ENCODE measurements at regions not wholly inside any gene's neighbourhood (a gene's known extent, or its start where the extent isn't known, plus 50 kb on each side); places are given as distances from the start of the nearest gene placed in this dataset.

GRCh38 chr9:526904-527591 is 312.4 kb downstream of the DOCK8 start:
- Histone ChIP-seq H3K9me3 (ENCODE audit: insufficient read depth, low read depth, low read length) (no peaks in the 10 kb centered on the region), H3K4me1 (ENCODE audit: insufficient read depth, low read length, poor library complexity, severe bottlenecking) (no peaks in the 10 kb centered on the region), H3K79me2 (ENCODE audit: insufficient read depth, low read length) (no peaks in the 10 kb centered on the region), H4K20me1 (ENCODE audit: insufficient read depth, low read length, poor library complexity, severe bottlenecking) (no peaks in the 10 kb centered on the region), H3K4me2 (ENCODE audit: low read depth, low read length, poor library complexity, severe bottlenecking) (no peak overlapping the region), H3K9me2 (replicated peaks; ENCODE audit: low read depth, low read length) (no peaks in the 10 kb centered on the region), H3K4me3 (ENCODE audit: low read length, poor library complexity, severe bottlenecking) (no peak overlapping the region), H3K9ac (ENCODE audit: low read depth, low read length, poor library complexity, severe bottlenecking) (no peak overlapping the region), H2AFZ (ENCODE audit: low read length) (no peak overlapping the region), H3K27me3 (ENCODE audit: insufficient read depth, low read length, poor library complexity, severe bottlenecking) (no peaks in the 10 kb centered on the region), H3F3A (ENCODE audit: low read depth) (no peaks in the 10 kb centered on the region), H3K36me3 (ENCODE audit: insufficient read depth, low read length) (no peaks in the 10 kb centered on the region)
- TF ChIP-seq EZH2phosphoT487 (IDR thresholded peaks at IDR 0.05; ENCODE audit: borderline replicate concordance) (no peak), CTCF (conservative IDR thresholded peaks at IDR 0.05; ENCODE audit: low read length) (no peak)

DNA sequence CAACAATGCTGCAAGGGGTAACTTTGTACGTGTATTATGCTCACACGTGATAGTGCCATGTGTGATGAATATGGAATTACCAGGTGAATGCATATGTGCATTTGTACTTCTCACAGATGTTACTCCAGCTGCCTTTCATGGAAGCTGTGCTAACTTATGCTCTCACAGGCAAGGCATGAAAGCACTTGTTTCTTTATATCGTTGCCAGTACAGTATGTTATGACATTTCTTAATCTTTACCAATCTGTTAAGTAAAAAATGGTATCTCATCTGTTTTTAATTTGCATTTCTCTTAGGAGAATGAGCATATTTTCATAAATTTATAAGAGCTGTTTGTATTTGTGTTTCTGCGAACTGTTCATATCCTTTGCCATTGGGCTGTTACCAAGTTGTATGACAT is 311.8 kb upstream of the DMRT1 start:
- Histone ChIP-seq H3K79me2 (ENCODE audit: insufficient read depth, low read length) (no peaks in the 10 kb centered on the region), H2AFZ (ENCODE audit: low read length) (no peak overlapping the region), H3K4me1 (ENCODE audit: insufficient read depth, low read length, poor library complexity, severe bottlenecking) (peaks cover under 1% of the 10 kb centered on the region), H3K36me3 (ENCODE audit: insufficient read depth, low read length) (no peaks in the 10 kb centered on the region), H3K4me3 (ENCODE audit: low read length, poor library complexity, severe bottlenecking) (no peak overlapping the region), H3K9ac (ENCODE audit: low read depth, low read length, poor library complexity, severe bottlenecking) (no peak overlapping the region), H3K27me3 (ENCODE audit: insufficient read depth, low read length, poor library complexity, severe bottlenecking) (no peaks in the 10 kb centered on the region), H4K20me1 (ENCODE audit: insufficient read depth, low read length, poor library complexity, severe bottlenecking) (no peaks in the 10 kb centered on the region), H3K9me2 (replicated peaks; ENCODE audit: low read depth, low read length) (no peaks in the 10 kb centered on the region), H3K4me2 (ENCODE audit: low read depth, low read length, poor library complexity, severe bottlenecking) (no peak overlapping the region), H3K9me3 (ENCODE audit: insufficient read depth, low read depth, low read length) (no peaks in the 10 kb centered on the region), H3F3A (ENCODE audit: low read depth) (no peaks in the 10 kb centered on the region)
- TF ChIP-seq EZH2phosphoT487 (IDR thresholded peaks at IDR 0.05; ENCODE audit: borderline replicate concordance): no peak
- TF ChIP-seq CTCF (conservative IDR thresholded peaks at IDR 0.05; ENCODE audit: low read length): no peak

- Histone ChIP-seq H3K36me3 (ENCODE audit: insufficient read depth, low read length) (no peaks in the 10 kb centered on the region), H3K9ac (ENCODE audit: low read depth, low read length, poor library complexity, severe bottlenecking) (no peak overlapping the region), H3K4me3 (ENCODE audit: low read length, poor library complexity, severe bottlenecking) (no peak overlapping the region), H3K4me1 (ENCODE audit: insufficient read depth, low read length, poor library complexity, severe bottlenecking) (peaks cover 7% of the 10 kb centered on the region), H3K9me3 (ENCODE audit: insufficient read depth, low read depth, low read length) (no peaks in the 10 kb centered on the region), H3K27me3 (ENCODE audit: insufficient read depth, low read length, poor library complexity, severe bottlenecking) (no peaks in the 10 kb centered on the region), H3F3A (ENCODE audit: low read depth) (no peaks in the 10 kb centered on the region), H4K20me1 (ENCODE audit: insufficient read depth, low read length, poor library complexity, severe bottlenecking) (no peaks in the 10 kb centered on the region), H3K9me2 (replicated peaks; ENCODE audit: low read depth, low read length) (no peaks in the 10 kb centered on the region), H2AFZ (ENCODE audit: low read length) (no peak overlapping the region), H3K4me2 (ENCODE audit: low read depth, low read length, poor library complexity, severe bottlenecking) (no peak overlapping the region), H3K79me2 (ENCODE audit: insufficient read depth, low read length) (no peaks in the 10 kb centered on the region)
- no peak for TF ChIP-seq CTCF (conservative IDR thresholded peaks at IDR 0.05; ENCODE audit: low read length)
- TF ChIP-seq EZH2phosphoT487 (IDR thresholded peaks at IDR 0.05; ENCODE audit: borderline replicate concordance): no peak
These were observed 310.8 kb upstream of the DMRT1 start for GRCh38 chr9:530681-531080.
